ENCODE measurements at regions not wholly inside any gene's neighbourhood (a gene's known extent, or its start where the extent isn't known, plus 50 kb on each side); places are given as distances from the start of the nearest gene placed in this dataset.

- Histone ChIP-seq H2AFZ (ENCODE audit: low read depth, low read length, poor library complexity, severe bottlenecking) (peak overlapping the region; percentile 44), H3K4me3 (replicated peaks in 1 of 2; ENCODE audit: low read depth in 1 of 2, low read length in 2 of 2) (no peak overlapping the region), H3K9ac (ENCODE audit: low read length) (no peak overlapping the region), H4K20me1 (ENCODE audit: insufficient read depth) (no peaks in the 10 kb centered on the region), H3K27me3 (ENCODE audit: insufficient read depth, low read length) (peaks cover under 1% of the 10 kb centered on the region; the same call in 1 of the 2 replicates), H3K27ac (ENCODE audit: low read depth, low read length) (no peak overlapping the region), H3K4me1 (ENCODE audit: control insufficient read depth in 1 of 2, insufficient read depth in 2 of 2, low read length in 2 of 2) (peaks cover 0 to 13% of the 10 kb centered on the region in 2 experiments; a peak in 2 of 4 replicates), H3K4me2 (ENCODE audit: low read length) (peak overlapping the region; percentile 47), H3K9me2 (ENCODE audit: insufficient read depth) (no peaks in the 10 kb centered on the region), H3K79me2 (ENCODE audit: insufficient read depth, low read length) (no peaks in the 10 kb centered on the region), H3K36me3 (ENCODE audit: control insufficient read depth in 1 of 2, insufficient read depth in 2 of 2, low read length in 2 of 2) (no peaks in the 10 kb centered on the region), H3K9me3 (ENCODE audit: control insufficient read depth in 1 of 2, insufficient read depth in 1 of 2, low read depth in 1 of 2, low read length in 2 of 2) (no peaks in the 10 kb centered on the region)
- ChIA-PET CTCF (no interaction called here), POLR2A (no interaction called here), RAD21 (ENCODE audit: low non-redundant PET in 1 of 2, low total read pairs in 2 of 2, uncharacterized antibody in 2 of 2, unreplicated experiment in 2 of 2) (no interaction called here)
- intact Hi-C loops (cut with micrococcal nuclease) = no loop called here
- DNase-seq (ENCODE audit: low read depth, low spot score) (peak; percentile 22), ATAC-seq (peak; percentile 90)
- TF ChIP-seq ELF1 (IDR thresholded peaks at IDR 0.05; ENCODE audit: borderline replicate concordance, low read depth) (no peak), JUND (IDR thresholded peaks at IDR 0.05) (peak; percentile 68), FOSL1 (IDR thresholded peaks at IDR 0.05; ENCODE audit: low read depth) (peak; percentile 60; the same call in 1 of the 2 replicates), EGR1 (IDR thresholded peaks at IDR 0.05; ENCODE audit: low read depth) (peak; percentile 19; the same call in 1 of the 2 replicates)
- TF ChIP-seq, protein P1, sequence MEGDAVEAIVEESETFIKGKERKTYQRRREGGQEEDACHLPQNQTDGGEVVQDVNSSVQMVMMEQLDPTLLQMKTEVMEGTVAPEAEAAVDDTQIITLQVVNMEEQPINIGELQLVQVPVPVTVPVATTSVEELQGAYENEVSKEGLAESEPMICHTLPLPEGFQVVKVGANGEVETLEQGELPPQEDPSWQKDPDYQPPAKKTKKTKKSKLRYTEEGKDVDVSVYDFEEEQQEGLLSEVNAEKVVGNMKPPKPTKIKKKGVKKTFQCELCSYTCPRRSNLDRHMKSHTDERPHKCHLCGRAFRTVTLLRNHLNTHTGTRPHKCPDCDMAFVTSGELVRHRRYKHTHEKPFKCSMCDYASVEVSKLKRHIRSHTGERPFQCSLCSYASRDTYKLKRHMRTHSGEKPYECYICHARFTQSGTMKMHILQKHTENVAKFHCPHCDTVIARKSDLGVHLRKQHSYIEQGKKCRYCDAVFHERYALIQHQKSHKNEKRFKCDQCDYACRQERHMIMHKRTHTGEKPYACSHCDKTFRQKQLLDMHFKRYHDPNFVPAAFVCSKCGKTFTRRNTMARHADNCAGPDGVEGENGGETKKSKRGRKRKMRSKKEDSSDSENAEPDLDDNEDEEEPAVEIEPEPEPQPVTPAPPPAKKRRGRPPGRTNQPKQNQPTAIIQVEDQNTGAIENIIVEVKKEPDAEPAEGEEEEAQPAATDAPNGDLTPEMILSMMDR (IDR thresholded peaks at IDR 0.05 in 2 of 3, conservative IDR thresholded peaks at IDR 0.05 in 1 of 3; ENCODE audit: borderline replicate concordance in 1 of 3, insufficient read depth in 1 of 3, low read depth in 2 of 3, low read length in 2 of 3) = no peak
- BruUV-seq (replicated peaks) = no TSS peak
Measured at GRCh38 chr17:15106540-15106939, 158.6 kb downstream of the PMP22 start.

- Histone ChIP-seq H3K9me3 (ENCODE audit: control insufficient read depth in 1 of 2, insufficient read depth in 1 of 2, low read depth in 1 of 2, low read length in 2 of 2) (no peaks in the 10 kb centered on the region), H3K4me2 (ENCODE audit: low read length) (no peak overlapping the region), H3K36me3 (ENCODE audit: control insufficient read depth in 1 of 2, insufficient read depth in 2 of 2, low read length in 2 of 2) (no peaks in the 10 kb centered on the region), H3K9ac (ENCODE audit: low read length) (no peak overlapping the region), H3K4me1 (ENCODE audit: control insufficient read depth in 1 of 2, insufficient read depth in 2 of 2, low read length in 2 of 2) (peaks cover 0 to 13% of the 10 kb centered on the region in 2 experiments; a peak in 2 of 4 replicates), H2AFZ (ENCODE audit: low read depth, low read length, poor library complexity, severe bottlenecking) (no peak overlapping the region), H3K9me2 (ENCODE audit: insufficient read depth) (no peaks in the 10 kb centered on the region), H3K79me2 (ENCODE audit: insufficient read depth, low read length) (no peaks in the 10 kb centered on the region), H4K20me1 (ENCODE audit: insufficient read depth) (no peaks in the 10 kb centered on the region), H3K27me3 (ENCODE audit: insufficient read depth, low read length) (peaks cover 4% of the 10 kb centered on the region; the same call in 1 of the 2 replicates), H3K27ac (ENCODE audit: low read depth, low read length) (no peak overlapping the region), H3K4me3 (replicated peaks in 1 of 2; ENCODE audit: low read depth in 1 of 2, low read length in 2 of 2) (no peak overlapping the region)
- RAD21 ChIA-PET (ENCODE audit: low non-redundant PET in 1 of 2, low total read pairs in 2 of 2, uncharacterized antibody in 2 of 2, unreplicated experiment in 2 of 2) = no interaction called here
- intact Hi-C loops (cut with micrococcal nuclease) = no loop called here
- BruUV-seq (replicated peaks) = no TSS peak
- ATAC-seq (no peak), DNase-seq (ENCODE audit: low read depth, low spot score) (no peak)
- POLR2A ChIA-PET = no interaction called here
- CTCF ChIA-PET = no interaction called here
- TF ChIP-seq RAD21 (IDR thresholded peaks at IDR 0.05; ENCODE audit: low read depth) (no peak), YY1 (IDR thresholded peaks at IDR 0.05; ENCODE audit: extremely low read depth, insufficient replicate concordance, low read depth, low read length) (no peak), CEBPB (IDR thresholded peaks at IDR 0.05; ENCODE audit: low read depth) (no peak), SP1 (IDR thresholded peaks at IDR 0.05; ENCODE audit: low read depth) (no peak), SIN3A (IDR thresholded peaks at IDR 0.05; ENCODE audit: low read depth) (no peak), ELF1 (IDR thresholded peaks at IDR 0.05; ENCODE audit: borderline replicate concordance, low read depth) (no peak), POLR2A (IDR thresholded peaks at IDR 0.05; ENCODE audit: borderline replicate concordance, extremely low read depth, insufficient read depth, insufficient read length) (no peak), SRF (IDR thresholded peaks at IDR 0.05; ENCODE audit: low read depth) (no peak), EGR1 (IDR thresholded peaks at IDR 0.05; ENCODE audit: low read depth) (no peak), POLR2AphosphoS5 (IDR thresholded peaks at IDR 0.05; ENCODE audit: low read depth, low read length) (no peak)
- TF ChIP-seq, protein P2, sequence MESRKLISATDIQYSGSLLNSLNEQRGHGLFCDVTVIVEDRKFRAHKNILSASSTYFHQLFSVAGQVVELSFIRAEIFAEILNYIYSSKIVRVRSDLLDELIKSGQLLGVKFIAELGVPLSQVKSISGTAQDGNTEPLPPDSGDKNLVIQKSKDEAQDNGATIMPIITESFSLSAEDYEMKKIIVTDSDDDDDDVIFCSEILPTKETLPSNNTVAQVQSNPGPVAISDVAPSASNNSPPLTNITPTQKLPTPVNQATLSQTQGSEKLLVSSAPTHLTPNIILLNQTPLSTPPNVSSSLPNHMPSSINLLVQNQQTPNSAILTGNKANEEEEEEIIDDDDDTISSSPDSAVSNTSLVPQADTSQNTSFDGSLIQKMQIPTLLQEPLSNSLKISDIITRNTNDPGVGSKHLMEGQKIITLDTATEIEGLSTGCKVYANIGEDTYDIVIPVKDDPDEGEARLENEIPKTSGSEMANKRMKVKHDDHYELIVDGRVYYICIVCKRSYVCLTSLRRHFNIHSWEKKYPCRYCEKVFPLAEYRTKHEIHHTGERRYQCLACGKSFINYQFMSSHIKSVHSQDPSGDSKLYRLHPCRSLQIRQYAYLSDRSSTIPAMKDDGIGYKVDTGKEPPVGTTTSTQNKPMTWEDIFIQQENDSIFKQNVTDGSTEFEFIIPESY (IDR thresholded peaks at IDR 0.05; ENCODE audit: extremely low read depth, insufficient replicate concordance, low read length) = no peak
Measured at GRCh38 chr17:15103785-15104184, 161.3 kb downstream of the PMP22 start.
